ENCODE measurements at regions not wholly inside any gene's neighbourhood (a gene's known extent, or its start where the extent isn't known, plus 50 kb on each side); places are given as distances from the start of the nearest gene placed in this dataset.

- no peak for TF ChIP-seq CTCF (conservative IDR thresholded peaks at IDR 0.05; ENCODE audit: control insufficient read depth, insufficient read depth, low read depth, low read length)
- no peak for DNase-seq (ENCODE audit: low read depth)
- no peak overlapping the region for H3K4me3 ChIP-seq (ENCODE audit: control insufficient read depth, low read depth, low read length)
Measured at GRCh38 chr16:55091213-55091870, 160.7 kb downstream of the IRX5 start.

GRCh38 chr16:55091871-55092230 is 161.2 kb downstream of the IRX5 start:
- no peak for TF ChIP-seq CTCF (conservative IDR thresholded peaks at IDR 0.05; ENCODE audit: control insufficient read depth, insufficient read depth, low read depth, low read length)
- no peak overlapping the region for H3K4me3 ChIP-seq (ENCODE audit: control insufficient read depth, low read depth, low read length)
- DNase-seq (ENCODE audit: low read depth), result no peak

- no peak for TF ChIP-seq CTCF (conservative IDR thresholded peaks at IDR 0.05; ENCODE audit: control insufficient read depth, insufficient read depth, low read depth, low read length)
- DNase-seq (ENCODE audit: low read depth), result no peak
Measured at GRCh38 chr16:55100100-55100499, 169.4 kb downstream of the IRX5 start.

GRCh38 chr16:55101026-55101425 is 170.4 kb downstream of the IRX5 start:
- no peak for TF ChIP-seq CTCF (conservative IDR thresholded peaks at IDR 0.05; ENCODE audit: control insufficient read depth, insufficient read depth, low read depth, low read length)
- DNase-seq (ENCODE audit: low read depth), result no peak
- no peak overlapping the region for H3K4me3 ChIP-seq (ENCODE audit: control insufficient read depth, low read depth, low read length)

More at GRCh38 chr16:55100100-55100499, 169.4 kb downstream of the IRX5 start:
- H3K4me3 ChIP-seq (ENCODE audit: control insufficient read depth, low read depth, low read length), result no peak overlapping the region

- no peak for DNase-seq (ENCODE audit: low read depth)
- no peak overlapping the region for H3K4me3 ChIP-seq (ENCODE audit: control insufficient read depth, low read depth, low read length)
- TF ChIP-seq CTCF (conservative IDR thresholded peaks at IDR 0.05; ENCODE audit: control insufficient read depth, insufficient read depth, low read depth, low read length), result no peak
Measured at GRCh38 chr16:55102077-55102476, 171.4 kb downstream of the IRX5 start.

GRCh38 chr16:55102531-55102930 is 171.9 kb downstream of the IRX5 start:
- no peak for DNase-seq (ENCODE audit: low read depth)
- no peak overlapping the region for H3K4me3 ChIP-seq (ENCODE audit: control insufficient read depth, low read depth, low read length)
- no peak for TF ChIP-seq CTCF (conservative IDR thresholded peaks at IDR 0.05; ENCODE audit: control insufficient read depth, insufficient read depth, low read depth, low read length)

- TF ChIP-seq CTCF (conservative IDR thresholded peaks at IDR 0.05; ENCODE audit: control insufficient read depth, insufficient read depth, low read depth, low read length), result no peak
- DNase-seq (ENCODE audit: low read depth), result no peak
- H3K4me3 ChIP-seq (ENCODE audit: control insufficient read depth, low read depth, low read length), result no peak overlapping the region
Measured at GRCh38 chr16:55107851-55108250, 177.2 kb downstream of the IRX5 start.
